ENCODE measurements at regions not wholly inside any gene's neighbourhood (a gene's known extent, or its start where the extent isn't known, plus 50 kb on each side); places are given as distances from the start of the nearest gene placed in this dataset.

DNA sequence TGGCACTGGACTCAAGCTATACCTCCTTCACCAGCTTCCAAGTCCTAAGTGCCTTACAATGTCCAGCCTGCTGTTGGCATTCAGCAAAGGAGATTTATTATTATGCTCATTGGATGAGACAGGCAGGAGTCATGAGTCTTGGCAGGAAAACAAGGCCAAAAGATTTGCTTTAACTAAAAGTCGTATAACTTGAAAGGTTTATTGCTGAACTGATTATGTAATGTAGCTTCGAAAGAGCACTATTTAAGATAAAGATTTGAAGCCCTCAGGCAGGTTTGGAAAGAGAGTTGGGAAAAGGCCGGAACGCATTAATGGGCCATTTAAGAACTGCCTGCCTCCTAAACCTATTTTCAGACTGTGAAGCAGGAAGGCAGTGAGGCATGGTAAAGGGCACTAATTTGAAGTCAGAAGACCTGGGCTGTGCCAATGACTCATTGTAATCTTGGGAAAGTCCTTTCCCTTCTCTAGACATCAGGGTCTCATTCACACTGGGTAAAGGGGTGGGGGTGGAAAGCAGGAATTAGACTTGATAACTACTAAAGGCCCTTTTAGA is 280.5 kb upstream of the EDA2R start:
- Histone ChIP-seq H3K4me1 (ENCODE audit: control insufficient read depth, extremely low read depth, insufficient read depth, low read length) (no peaks in the 10 kb centered on the region), H3K9me1 (replicated peaks; ENCODE audit: control insufficient read depth, extremely low read depth, insufficient read depth, low read length) (no peaks in the 10 kb centered on the region), H3K4me3 (replicated peaks in 1 of 3; ENCODE audit: insufficient read depth in 1 of 3, low read depth in 1 of 3, low read length in 3 of 3) (no peak overlapping the region), H3K9me3 (replicated peaks; ENCODE audit: control insufficient read depth, insufficient read depth, low read length) (no peaks in the 10 kb centered on the region), H3K27ac (ENCODE audit: insufficient read depth, low read depth, low read length) (no peak overlapping the region), H3K27me3 (ENCODE audit: control insufficient read depth in 2 of 2, insufficient read depth in 2 of 2, low read length in 2 of 2) (no peaks in the 10 kb centered on the region), H3K9ac (replicated peaks; ENCODE audit: extremely low read depth, insufficient read depth, low read length) (no peak overlapping the region), H2AFZ (ENCODE audit: low read depth, low read length) (no peak overlapping the region), H4K20me1 (replicated peaks; ENCODE audit: control insufficient read depth, extremely low read depth, insufficient read depth, low read length) (no peaks in the 10 kb centered on the region), H3K4me2 (ENCODE audit: insufficient read depth, low read length) (no peak overlapping the region), H3K36me3 (ENCODE audit: control insufficient read depth in 2 of 2, extremely low read depth in 1 of 2, insufficient read depth in 2 of 2, low read length in 2 of 2) (no peaks in the 10 kb centered on the region), H3K79me2 (ENCODE audit: control insufficient read depth, insufficient read depth, low read length) (no peaks in the 10 kb centered on the region)
- ChIA-PET CTCF (no interaction called here), POLR2A (no interaction called here)
- dilution Hi-C loops (cut with MboI; ENCODE audit: extremely low pct_ligation_motif_present, low sequenced_read_pairs) (no loop called here), intact Hi-C loops (cut with micrococcal nuclease) (no loop called here)
- DNase-seq (ENCODE audit: low read depth, low spot score) (no peak), FAIRE-seq (no peak)
- BruUV-seq (replicated peaks): no TSS peak
- no peak for TF ChIP-seq FOS (IDR thresholded peaks at IDR 0.05; ENCODE audit: borderline replicate concordance, insufficient read depth, low read length)
- TF ChIP-seq EZH2 (IDR thresholded peaks at IDR 0.05; ENCODE audit: borderline replicate concordance, low read depth, low read length, severe bottlenecking): no peak
- no peak for TF ChIP-seq POLR2A (IDR thresholded peaks at IDR 0.05; ENCODE audit: low read depth, low read length)
- TF ChIP-seq MYC (IDR thresholded peaks at IDR 0.05; ENCODE audit: low read depth, low read length): no peak
- no peak for TF ChIP-seq POLR2AphosphoS5 (IDR thresholded peaks at IDR 0.05; ENCODE audit: insufficient read depth, low read depth, low read length)
- no peak for TF ChIP-seq JUN (IDR thresholded peaks at IDR 0.05; ENCODE audit: borderline replicate concordance, insufficient read depth, insufficient read length, low read depth)
- TF ChIP-seq, protein P1, sequence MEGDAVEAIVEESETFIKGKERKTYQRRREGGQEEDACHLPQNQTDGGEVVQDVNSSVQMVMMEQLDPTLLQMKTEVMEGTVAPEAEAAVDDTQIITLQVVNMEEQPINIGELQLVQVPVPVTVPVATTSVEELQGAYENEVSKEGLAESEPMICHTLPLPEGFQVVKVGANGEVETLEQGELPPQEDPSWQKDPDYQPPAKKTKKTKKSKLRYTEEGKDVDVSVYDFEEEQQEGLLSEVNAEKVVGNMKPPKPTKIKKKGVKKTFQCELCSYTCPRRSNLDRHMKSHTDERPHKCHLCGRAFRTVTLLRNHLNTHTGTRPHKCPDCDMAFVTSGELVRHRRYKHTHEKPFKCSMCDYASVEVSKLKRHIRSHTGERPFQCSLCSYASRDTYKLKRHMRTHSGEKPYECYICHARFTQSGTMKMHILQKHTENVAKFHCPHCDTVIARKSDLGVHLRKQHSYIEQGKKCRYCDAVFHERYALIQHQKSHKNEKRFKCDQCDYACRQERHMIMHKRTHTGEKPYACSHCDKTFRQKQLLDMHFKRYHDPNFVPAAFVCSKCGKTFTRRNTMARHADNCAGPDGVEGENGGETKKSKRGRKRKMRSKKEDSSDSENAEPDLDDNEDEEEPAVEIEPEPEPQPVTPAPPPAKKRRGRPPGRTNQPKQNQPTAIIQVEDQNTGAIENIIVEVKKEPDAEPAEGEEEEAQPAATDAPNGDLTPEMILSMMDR (IDR thresholded peaks at IDR 0.05; ENCODE audit: extremely low read depth in 1 of 2, insufficient read depth in 1 of 2, low read depth in 1 of 2, low read length in 2 of 2): no peak
- TF ChIP-seq GATA2 (IDR thresholded peaks at IDR 0.05; ENCODE audit: insufficient read depth, insufficient read length, low read depth, low read length): no peak
- TF ChIP-seq, protein P2, sequence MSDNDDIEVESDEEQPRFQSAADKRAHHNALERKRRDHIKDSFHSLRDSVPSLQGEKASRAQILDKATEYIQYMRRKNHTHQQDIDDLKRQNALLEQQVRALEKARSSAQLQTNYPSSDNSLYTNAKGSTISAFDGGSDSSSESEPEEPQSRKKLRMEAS (IDR thresholded peaks at IDR 0.05; ENCODE audit: insufficient read depth, insufficient read length): no peak
